HCT116 (cell line): ENCODE measurements at regions not wholly inside any gene's neighbourhood (a gene's known extent, or its start where the extent isn't known, plus 50 kb on each side); places are given as distances from the start of the nearest gene placed in this dataset.

Experiments
- ATAC-seq: fragments of 200-7000 bp; cut with Tn5 transposase; 2 replicates; pipeline ENCODE4 v1.9.1; 2020; ENCODE audit warnings: mild to moderate bottlenecking, moderate library complexity
- BruUV-seq: library from RNA; stranded (reverse); fragments of 400-500 nt; replicated peaks from 2 replicates; lab custom pipeline; 2021; lab: Mats Ljungman, UMichigan
- CTCF ChIA-PET: fragments of 300-600 bp; sonication (Branson Sonifier 250); formaldehyde crosslinking; loops from one replicate; lab custom pipeline; 2021; ENCODE audit warnings: antibody characterized with exemption; lab: Charles Lee
- POLR2A ChIA-PET: fragments of 300-600, 350-600 bp; sonication (Branson Sonifier 250); formaldehyde crosslinking; loops from one replicate; lab custom pipeline; 2021; ENCODE audit warnings: antibody characterized with exemption; lab: Charles Lee
- RAD21 ChIA-PET, 2 experiments: fragments of 300-600 bp; sonication (Branson Sonifier 250); formaldehyde crosslinking; loops; one replicate each; lab custom pipeline; 2023; ENCODE audit warnings: low total read pairs in 2 of 2; ENCODE audit not compliant: uncharacterized antibody in 2 of 2, unreplicated experiment in 2 of 2, low non-redundant PET in 1 of 2; lab: Charles Lee
- DNase-seq: peaks from one replicate; pipeline ENCODE4 v3.0.0-alpha.2; 2010; ENCODE audit warnings: low read depth, low spot score
- H2AFZ ChIP-seq: fragments of 200-600 bp; shearing (Covaris generic), sonication (generic); 2 replicates; pipeline ENCODE4 v1.6.1; 2017; ENCODE audit warnings: low read depth, mixed run types, mixed read lengths, antibody characterized with exemption, low read length; ENCODE audit not compliant: poor library complexity, severe bottlenecking
- H3K27ac ChIP-seq: 2 replicates; pipeline ENCODE4 v1.5.1; 2012; ENCODE audit warnings: low read depth, low read length
- H3K27me3 ChIP-seq: fragments of 200-600 bp; sonication (generic); 2 replicates; pipeline ENCODE4 v1.6.1; 2016; ENCODE audit warnings: mixed run types, low read length, mixed read lengths; ENCODE audit not compliant: insufficient read depth
- H3K36me3 ChIP-seq, 2 experiments: fragments of 200-500 bp in 1 of 2; fragments of 200-600 bp in 1 of 2; sonication (Bioruptor generic) in 1 of 2; sonication (generic) in 1 of 2; 2 replicates each; pipeline versions ENCODE4 v1.5.1 to v1.6.1; 2014 to 2016; ENCODE audit warnings: low read length in 2 of 2, inconsistent platforms in 1 of 2, mixed read lengths in 1 of 2, mixed run types in 1 of 2; ENCODE audit not compliant: insufficient read depth in 2 of 2, control insufficient read depth in 1 of 2
- H3K4me1 ChIP-seq, 2 experiments: fragments of 200-600 bp in 1 of 2; sonication (generic) in 1 of 2; 2 replicates each; pipeline versions ENCODE4 v1.5.1 to v1.6.1; 2012 to 2017; ENCODE audit warnings: low read length in 2 of 2, inconsistent platforms in 1 of 2, mild to moderate bottlenecking in 1 of 2, mixed read lengths in 1 of 2, mixed run types in 1 of 2, moderate library complexity in 1 of 2; ENCODE audit not compliant: insufficient read depth in 2 of 2, control insufficient read depth in 1 of 2
- H3K4me2 ChIP-seq: fragments of 200-600 bp; sonication (generic); 2 replicates; pipeline ENCODE4 v1.6.1; 2017; ENCODE audit warnings: mixed run types, low read length, mixed read lengths
- H3K4me3 ChIP-seq, 2 experiments: fragments of 200-600 bp in 1 of 2; sonication (generic) in 1 of 2; replicated peaks in 1 of 2; 2 replicates each; pipeline ENCODE4 v1.5.1; 2011 to 2016; ENCODE audit warnings: low read length in 2 of 2, control low read depth in 1 of 2, low read depth in 1 of 2, mild to moderate bottlenecking in 1 of 2, mixed read lengths in 1 of 2, mixed run types in 1 of 2
- H3K79me2 ChIP-seq: fragments of 200-600 bp; sonication (generic); 2 replicates; pipeline ENCODE4 v1.6.1; 2017; ENCODE audit warnings: mild to moderate bottlenecking, mixed run types, low read length, moderate library complexity, mixed read lengths; ENCODE audit not compliant: insufficient read depth
- H3K9ac ChIP-seq: fragments of 200-600 bp; sonication (generic); 2 replicates; pipeline ENCODE4 v1.6.1; 2016; ENCODE audit warnings: low read length, mixed read lengths
- H3K9me2 ChIP-seq: fragments of 200-600 bp; sonication (generic), shearing (Covaris generic); 2 replicates; pipeline ENCODE4 v1.6.1; 2017; ENCODE audit warnings: mixed run types, mild to moderate bottlenecking, moderate library complexity; ENCODE audit not compliant: insufficient read depth
- H3K9me3 ChIP-seq, 2 experiments: fragments of 200-500 bp in 1 of 2; fragments of 200-600 bp in 1 of 2; sonication (Bioruptor generic) in 1 of 2; sonication (generic) in 1 of 2; 2 replicates each; pipeline ENCODE4 v1.6.1; 2014 to 2017; ENCODE audit warnings: low read length in 2 of 2, mixed read lengths in 2 of 2, inconsistent platforms in 1 of 2, low read depth in 1 of 2, mild to moderate bottlenecking in 1 of 2, mixed run types in 1 of 2, moderate library complexity in 1 of 2; ENCODE audit not compliant: control insufficient read depth in 1 of 2, insufficient read depth in 1 of 2
- H4K20me1 ChIP-seq: fragments of 200-600 bp; sonication (generic), shearing (Covaris generic); 2 replicates; pipeline ENCODE4 v1.6.1; 2017; ENCODE audit warnings: mixed run types, mild to moderate bottlenecking, moderate library complexity; ENCODE audit not compliant: insufficient read depth
- ATF3 ChIP-seq: IDR thresholded peaks from 2 replicates; pipeline ENCODE4 v1.6.1; 2012
- CBX3 ChIP-seq: IDR thresholded peaks from 2 replicates; pipeline ENCODE4 v1.6.1; 2012; ENCODE audit warnings: low read depth
- CEBPB ChIP-seq: IDR thresholded peaks from 2 replicates; pipeline ENCODE4 v1.6.1; 2012; ENCODE audit warnings: low read depth
- CTCF ChIP-seq, 3 experiments: fragments of 200-600 bp in 1 of 3; sonication (generic) in 1 of 3; IDR thresholded peaks in 2 of 3; conservative IDR thresholded peaks in 1 of 3; 2 replicates each; pipeline ENCODE4 v1.5.1; 2012 to 2017; ENCODE audit warnings: low read depth in 2 of 3, low read length in 2 of 3, antibody characterized with exemption in 1 of 3, borderline replicate concordance in 1 of 3, control low read depth in 1 of 3, mild to moderate bottlenecking in 1 of 3, mixed read lengths in 1 of 3, mixed run types in 1 of 3, moderate library complexity in 1 of 3; ENCODE audit not compliant: insufficient read depth in 1 of 3
- EGR1 ChIP-seq: IDR thresholded peaks from 2 replicates; pipeline ENCODE4 v1.6.1; 2012; ENCODE audit warnings: low read depth
- ELF1 ChIP-seq: IDR thresholded peaks from 2 replicates; pipeline ENCODE4 v1.6.1; 2012; ENCODE audit warnings: low read depth, borderline replicate concordance
- EZH2 ChIP-seq: fragments of 200-600 bp; sonication (generic); IDR thresholded peaks from 2 replicates; pipeline ENCODE4 v1.6.1; 2017; ENCODE audit warnings: antibody characterized with exemption, mixed run types
- FOSL1 ChIP-seq: IDR thresholded peaks from 2 replicates; pipeline ENCODE4 v1.6.1; 2012; ENCODE audit warnings: low read depth
- JUND ChIP-seq: IDR thresholded peaks from 2 replicates; pipeline ENCODE4 v1.6.1; 2012
- MAX ChIP-seq: IDR thresholded peaks from 2 replicates; pipeline ENCODE4 v1.6.1; 2012
- POLR2AphosphoS5 ChIP-seq: IDR thresholded peaks from 2 replicates; pipeline ENCODE4 v1.6.1; 2011; ENCODE audit warnings: mild to moderate bottlenecking, low read depth, low read length, moderate library complexity
- RAD21 ChIP-seq: IDR thresholded peaks from 2 replicates; pipeline ENCODE4 v1.6.1; 2012; ENCODE audit warnings: low read depth, mild to moderate bottlenecking
- SIN3A ChIP-seq: IDR thresholded peaks from 2 replicates; pipeline ENCODE4 v1.6.1; 2012; ENCODE audit warnings: low read depth
- SP1 ChIP-seq: IDR thresholded peaks from 2 replicates; pipeline ENCODE4 v1.6.1; 2012; ENCODE audit warnings: low read depth
- SRF ChIP-seq: IDR thresholded peaks from 2 replicates; pipeline ENCODE4 v1.6.1; 2012; ENCODE audit warnings: low read depth
- TCF7L2 ChIP-seq: IDR thresholded peaks from 2 replicates; pipeline ENCODE4 v1.7.0; 2011; ENCODE audit warnings: borderline replicate concordance, inconsistent platforms; ENCODE audit not compliant: insufficient read depth, insufficient read length; ENCODE audit errors: extremely low read depth
- YY1 ChIP-seq: IDR thresholded peaks from 2 replicates; pipeline ENCODE4 v1.6.1; 2011; ENCODE audit warnings: low read length, low read depth, moderate library complexity, mild to moderate bottlenecking; ENCODE audit not compliant: insufficient replicate concordance; ENCODE audit errors: extremely low read depth
- ZNF274 ChIP-seq: fragments of 200-500 bp; sonication (Bioruptor generic); IDR thresholded peaks from 2 replicates; pipeline ENCODE4 v1.6.1; 2014; ENCODE audit warnings: mild to moderate bottlenecking, low read depth, low read length, inconsistent platforms
- intact Hi-C: fragments of 100-400 bp; cut with micrococcal nuclease; formaldehyde crosslinking; loops from 2 replicates; pipeline ENCODE4 v1.10.0; 2022

- Histone ChIP-seq H3K79me2 (no peaks in the 10 kb centered on the region), H3K9me3 (peaks cover 41 to 55% of the 10 kb centered on the region in 2 experiments; a peak in 2 of 4 replicates), H3K4me1 (no peaks in the 10 kb centered on the region), H3K27ac (no peak overlapping the region)
- POLR2A ChIA-PET = no interaction called here
- no peak for DNase-seq
- TF ChIP-seq ELF1 = no peak
- TF ChIP-seq ATF3 = no peak
- no peak for TF ChIP-seq CEBPB
- TF ChIP-seq POLR2AphosphoS5 = no peak
- no peak for TF ChIP-seq EGR1
- TF ChIP-seq JUND = no peak
- TF ChIP-seq YY1 = no peak
- no peak for TF ChIP-seq EZH2
- TF ChIP-seq SIN3A = no peak
- no peak for TF ChIP-seq RAD21
- TF ChIP-seq, all 23 proteins: peak for 0
- intact Hi-C loops = no loop called here
- no peaks in the 10 kb centered on the region for H3K36me3 ChIP-seq
- no peaks in the 10 kb centered on the region for H3K27me3 ChIP-seq
- BruUV-seq = no TSS peak
- ChIA-PET CTCF (no interaction called here), RAD21 (no interaction called here)
- no peak overlapping the region for H3K4me2 ChIP-seq
- H3K9me2 ChIP-seq = no peaks in the 10 kb centered on the region
- no peak overlapping the region for H2AFZ ChIP-seq
- H3K4me3 ChIP-seq = no peak overlapping the region
- H3K9ac ChIP-seq = no peak overlapping the region
- no peaks in the 10 kb centered on the region for H4K20me1 ChIP-seq
- ATAC-seq = no peak
Observed at GRCh38 chr16:79898703-79899102, 298.2 kb upstream of the MAF start.

GRCh38 chr16:79897453-79898146 is 297.1 kb upstream of the MAF start:
- intact Hi-C loops = no loop called here
- Histone ChIP-seq H4K20me1 (no peaks in the 10 kb centered on the region), H3K79me2 (no peaks in the 10 kb centered on the region), H2AFZ (no peak overlapping the region), H3K27me3 (no peaks in the 10 kb centered on the region), H3K4me2 (no peak overlapping the region), H3K27ac (no peak overlapping the region), H3K4me1 (no peaks in the 10 kb centered on the region), H3K9me3 (peaks cover 40 to 48% of the 10 kb centered on the region in 2 experiments; a peak in 2 of 4 replicates), H3K9ac (no peak overlapping the region), H3K36me3 (no peaks in the 10 kb centered on the region), H3K9me2 (no peaks in the 10 kb centered on the region), H3K4me3 (no peak overlapping the region)
- no peak for TF ChIP-seq CBX3
- TF ChIP-seq POLR2AphosphoS5 = no peak
- no peak for TF ChIP-seq SP1
- TF ChIP-seq JUND = no peak
- TF ChIP-seq SIN3A = no peak
- no peak for TF ChIP-seq SRF
- TF ChIP-seq EZH2 = no peak
- no peak for TF ChIP-seq MAX
- TF ChIP-seq CTCF (IDR thresholded peaks at IDR 0.05 in 2 of 3, conservative IDR thresholded peaks at IDR 0.05 in 1 of 3; ENCODE audit: borderline replicate concordance in 1 of 3, insufficient read depth in 1 of 3, low read depth in 2 of 3, low read length in 2 of 3) = no peak
- no peak for TF ChIP-seq ATF3
- no peak for TF ChIP-seq CEBPB
- no peak for TF ChIP-seq ZNF274
- TF ChIP-seq FOSL1 = no peak
- no peak for TF ChIP-seq EGR1
- TF ChIP-seq TCF7L2 = no peak
- TF ChIP-seq ELF1 = no peak
- CTCF ChIA-PET = no interaction called here
- no TSS peak for BruUV-seq
- ATAC-seq (no peak), DNase-seq (no peak)
- POLR2A ChIA-PET = no interaction called here
- RAD21 ChIA-PET = no interaction called here
